GM18508 (cell line): ENCODE measurements at regions not wholly inside any gene's neighbourhood (a gene's known extent, or its start where the extent isn't known, plus 50 kb on each side); places are given as distances from the start of the nearest gene placed in this dataset.
"Not testable (repeated sequence)": the region's sequence is repeated elsewhere in the genome, so short reads cannot be mapped to it uniquely, and the experiment has no call there.

Source experiments
- ATAC-seq: cut with Tn5 transposase; IDR thresholded peaks from one replicate; pipeline ENCODE4 v1.9.1; 2021; ENCODE audit warnings: moderate number of reproducible peaks; ENCODE audit not compliant: insufficient read depth, unreplicated experiment

DNA sequence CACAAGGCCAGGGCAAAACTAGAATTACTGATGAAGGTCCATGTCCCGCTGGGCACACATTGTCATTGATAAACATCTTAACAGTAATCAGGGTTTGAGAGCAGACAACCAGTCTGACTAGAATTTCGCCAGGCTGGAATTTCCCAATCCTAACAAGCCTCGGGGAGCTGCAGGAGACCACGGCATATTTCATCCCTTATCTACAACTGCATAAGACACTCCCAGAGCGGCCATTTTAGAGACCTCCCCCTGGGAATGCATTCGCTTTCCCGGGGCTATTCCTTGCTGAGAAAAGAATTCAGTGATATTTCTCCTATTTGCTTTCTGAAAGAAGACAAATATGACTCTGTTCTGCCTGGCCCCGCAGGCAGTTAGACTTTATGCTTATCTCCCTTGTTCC lies 611.3 kb upstream of the FAM98A start:
- ATAC-seq, result not testable (repeated sequence)

DNA sequence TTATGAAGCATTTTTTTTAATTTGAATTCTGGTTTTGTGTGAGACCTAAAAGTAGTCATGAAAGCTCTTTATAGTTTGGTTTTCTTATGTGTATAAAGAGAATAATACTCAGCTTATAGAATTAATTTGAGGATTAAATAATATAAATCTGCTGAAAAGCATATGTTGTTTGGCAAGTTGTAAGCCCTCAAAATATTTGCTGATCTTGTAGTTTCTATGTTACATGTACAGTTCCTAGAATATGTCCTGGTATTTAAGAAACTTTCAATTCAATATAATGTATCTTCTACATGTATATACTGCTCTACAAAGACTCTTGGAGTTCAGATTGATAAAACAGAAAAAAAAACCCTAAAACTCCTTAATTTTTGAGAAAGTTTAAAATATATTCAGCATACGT lies 605.5 kb upstream of the FAM98A start:
- no peak for ATAC-seq

DNA sequence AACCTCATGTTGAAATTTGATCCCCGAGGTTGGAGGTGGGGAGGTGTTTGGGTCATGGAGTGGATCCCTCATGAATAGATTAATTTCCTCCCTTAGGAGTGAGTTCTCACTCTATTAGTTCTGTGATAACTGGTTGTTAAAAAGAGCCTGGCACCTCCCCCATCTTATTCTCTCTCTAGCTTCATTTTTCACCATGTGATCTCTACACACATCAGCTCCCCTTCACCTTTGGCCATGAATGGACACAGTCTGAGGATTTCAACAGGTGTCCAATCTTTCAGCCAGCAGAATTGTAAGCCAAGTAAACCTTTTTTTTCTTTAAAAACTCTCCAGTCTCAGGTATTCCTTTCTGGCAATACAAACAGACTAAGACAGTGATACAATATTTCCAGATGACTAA lies 602.0 kb upstream of the FAM98A start:
- no peak for ATAC-seq

DNA sequence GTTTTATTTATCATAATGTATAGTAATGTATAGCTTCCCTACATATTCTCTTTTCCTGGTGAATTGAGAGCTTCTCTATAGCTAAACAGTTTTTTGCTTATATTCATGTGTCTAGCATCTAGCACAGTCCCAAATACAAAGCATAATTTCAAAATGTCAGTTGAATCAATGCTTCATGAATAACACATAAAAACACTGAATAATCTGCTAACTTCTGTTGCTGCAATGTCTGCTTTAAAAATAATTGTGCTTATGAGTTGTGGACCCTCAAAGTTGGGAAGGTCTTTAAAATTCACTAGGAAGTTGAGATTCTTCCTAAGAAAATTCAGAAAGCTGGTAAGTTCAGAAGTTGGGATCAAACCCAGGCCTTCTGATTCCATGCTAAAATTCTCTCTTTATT lies 600.9 kb upstream of the FAM98A start:
- ATAC-seq, result no peak

DNA sequence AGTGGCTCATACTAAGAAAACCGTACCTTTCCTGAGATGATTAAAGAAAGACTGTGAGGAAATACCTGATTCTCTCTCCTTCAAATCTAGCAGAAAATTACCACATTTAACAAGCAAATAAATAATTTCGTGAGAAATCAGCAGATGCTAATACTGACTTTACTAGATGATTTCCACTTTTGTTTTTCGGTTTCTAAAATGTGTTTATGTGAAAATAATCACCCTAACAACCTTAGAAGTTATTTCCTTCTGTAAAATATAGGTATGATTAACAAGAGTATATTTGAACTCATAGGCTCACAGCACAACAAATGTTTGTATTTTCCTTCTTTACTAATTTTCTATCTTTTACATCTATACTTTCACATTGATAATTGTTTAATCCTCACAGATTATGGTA lies 594.1 kb upstream of the FAM98A start:
- ATAC-seq, result no peak

DNA sequence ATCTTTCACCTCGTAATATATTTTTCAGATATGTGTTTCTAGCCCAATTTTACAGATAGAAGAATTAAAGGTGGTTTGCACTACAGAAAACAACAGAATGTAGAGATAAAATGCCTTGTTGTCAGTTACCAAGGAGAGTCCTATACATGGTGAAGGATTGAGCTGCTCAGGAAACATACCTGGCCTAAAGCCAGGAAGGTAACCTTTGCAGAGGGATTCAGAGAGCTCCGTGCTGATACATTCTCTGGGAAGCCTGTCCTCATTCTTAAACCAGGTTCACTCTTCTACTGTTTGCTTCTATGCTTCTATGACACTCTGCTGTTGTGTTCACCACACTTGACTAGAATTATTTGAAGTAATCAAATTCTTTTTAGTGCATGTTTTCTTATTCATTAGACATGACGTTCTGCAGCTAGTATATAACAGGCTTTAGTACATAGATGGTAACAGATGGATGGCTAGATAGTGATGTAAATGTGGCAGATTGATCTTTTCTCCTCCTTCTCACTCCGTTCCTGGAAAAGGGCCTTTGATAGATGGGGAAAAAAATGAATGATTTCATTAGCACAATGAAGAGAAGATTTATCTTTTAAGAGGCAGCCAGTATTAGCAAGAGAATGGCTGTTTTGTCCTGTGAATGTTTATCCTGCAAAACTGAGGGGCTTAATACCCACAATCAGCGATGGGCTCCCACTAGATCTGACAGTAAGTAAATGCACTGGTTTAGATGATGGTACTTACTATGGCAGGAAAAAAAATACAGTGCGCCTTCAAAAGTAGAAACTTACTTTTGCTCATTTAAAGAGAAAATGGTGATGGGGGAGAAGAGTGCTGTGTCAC lies 589.6 kb upstream of the FAM98A start:
- ATAC-seq, result no peak

DNA sequence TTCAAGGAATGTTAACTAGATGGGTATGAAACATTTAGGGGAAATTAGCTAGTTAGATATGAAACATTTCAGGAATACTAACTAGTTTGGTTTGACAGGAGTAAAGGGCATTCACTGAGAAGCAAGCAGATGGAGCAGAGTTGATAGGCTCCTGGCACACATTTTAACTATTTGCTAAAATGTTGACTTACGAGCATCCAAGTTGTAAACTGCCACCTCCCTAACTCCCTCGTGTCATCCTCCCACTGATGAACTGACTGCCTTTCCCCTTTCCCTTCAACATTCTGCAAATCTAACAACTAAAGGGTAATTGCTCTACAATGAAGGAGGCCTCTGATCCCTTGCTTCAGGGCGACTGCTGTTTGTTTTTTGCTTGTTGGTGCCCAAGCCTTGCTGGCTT lies 580.4 kb upstream of the FAM98A start:
- ATAC-seq, result no peak

DNA sequence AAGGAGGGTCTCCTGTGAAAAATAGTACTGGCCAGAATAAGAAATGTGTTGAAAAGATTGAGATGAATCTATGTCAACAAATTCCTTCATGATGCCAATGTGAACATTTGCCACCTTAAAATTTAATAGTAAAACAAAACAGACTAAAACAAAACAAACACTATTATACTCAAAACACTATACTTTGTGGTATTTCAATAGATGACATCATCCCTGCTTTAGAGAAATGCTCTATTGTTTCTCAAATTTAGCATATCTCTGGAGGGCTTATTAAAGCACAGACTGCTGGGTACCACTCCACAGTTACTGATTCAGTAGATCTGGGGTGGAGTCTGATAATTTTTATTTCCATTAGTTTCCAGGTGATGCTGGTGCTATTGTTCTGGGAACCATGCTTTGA lies 579.4 kb upstream of the FAM98A start:
- no peak for ATAC-seq

DNA sequence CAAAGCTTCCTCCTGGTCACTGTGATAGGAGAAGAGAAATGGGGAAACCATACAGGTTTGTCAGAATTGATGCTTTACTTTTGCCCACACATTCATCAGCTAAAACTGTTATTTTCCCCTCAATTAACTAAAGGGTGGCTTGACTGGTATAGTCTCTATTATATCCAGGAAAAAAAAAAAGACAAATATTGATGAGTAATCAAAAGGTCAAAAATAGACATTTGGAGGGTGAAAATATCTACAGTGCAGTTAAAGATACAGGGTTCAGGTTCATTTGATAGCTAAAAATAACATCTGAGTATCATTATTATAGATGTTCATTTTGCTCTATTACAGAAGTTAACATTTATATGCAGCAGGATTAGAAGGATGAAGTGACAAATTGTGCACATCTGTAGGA lies 577.6 kb upstream of the FAM98A start:
- ATAC-seq, result no peak

DNA sequence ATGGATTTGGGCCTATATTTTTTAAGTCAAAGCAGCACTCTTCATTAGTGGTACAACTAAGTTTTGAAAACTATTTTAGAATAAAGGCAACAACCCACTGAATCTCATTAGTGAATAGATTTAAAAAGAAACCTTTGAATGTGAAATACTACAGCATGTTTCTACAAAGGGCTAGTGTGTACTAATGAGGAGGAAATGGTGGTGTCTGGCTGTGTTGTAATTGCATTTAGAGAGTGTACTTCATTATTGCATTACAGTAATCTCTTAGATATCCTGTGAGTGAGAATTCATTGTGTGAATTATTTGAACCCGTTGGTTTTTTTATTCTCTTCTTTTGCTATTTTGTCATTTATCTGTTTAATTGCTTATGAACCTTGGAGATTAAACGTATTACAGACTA lies 575.4 kb upstream of the FAM98A start:
- no peak for ATAC-seq

DNA sequence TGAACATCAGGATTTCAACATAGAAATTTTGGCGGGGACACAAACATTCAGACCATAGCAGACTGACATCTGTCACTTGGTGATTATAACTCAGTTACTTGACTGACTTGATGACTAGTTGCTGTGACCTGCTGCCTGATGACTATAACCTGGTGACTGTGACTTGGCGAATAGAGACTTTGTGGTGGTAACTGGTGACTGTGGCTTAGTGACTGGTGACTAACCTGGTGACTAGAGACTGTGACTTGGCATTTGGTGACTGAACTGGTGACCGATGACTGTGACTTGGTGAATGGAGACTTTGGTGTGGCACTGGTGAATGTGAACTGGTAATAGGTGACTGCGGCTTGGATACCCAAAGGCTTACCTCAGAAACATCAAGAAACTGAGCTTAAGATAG lies 563.1 kb upstream of the FAM98A start:
- ATAC-seq, result no peak

DNA sequence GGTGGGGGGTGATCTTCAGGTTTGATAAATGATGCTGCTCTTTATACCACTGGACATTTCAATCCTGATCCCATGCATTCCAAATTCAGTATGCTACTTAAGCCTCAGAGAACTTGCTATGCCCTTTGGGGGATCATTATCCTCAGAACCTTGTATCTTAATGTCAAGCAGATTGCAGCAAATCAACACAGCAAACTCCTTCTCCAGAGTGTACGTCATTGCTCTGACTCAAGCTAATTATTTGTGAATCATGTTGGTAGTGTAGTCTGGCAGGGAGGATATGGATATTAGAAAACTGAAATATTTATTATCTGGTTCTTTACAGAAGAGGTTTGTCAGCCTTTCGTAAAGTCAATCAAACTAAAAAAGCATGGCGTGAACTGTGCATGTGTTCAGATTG lies 562.5 kb upstream of the FAM98A start:
- ATAC-seq, result no peak

DNA sequence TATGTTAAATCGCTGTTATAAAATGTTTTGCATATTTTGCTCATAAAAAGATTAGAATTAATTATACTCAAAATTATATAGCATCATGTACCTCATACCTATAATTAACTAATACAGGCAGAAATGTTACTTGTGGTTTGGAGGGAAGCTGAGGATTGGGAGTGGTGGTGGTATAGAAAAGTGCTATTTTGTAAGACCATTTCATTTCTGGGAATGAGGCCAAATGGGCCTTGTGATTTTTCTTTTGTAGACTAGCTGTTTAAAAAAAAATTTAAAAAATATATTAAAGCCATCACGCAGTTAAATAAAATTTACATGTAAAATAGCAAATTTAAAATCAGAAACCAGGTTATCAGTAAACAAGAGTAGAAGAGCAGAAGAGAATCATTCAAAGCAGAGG lies 560.8 kb upstream of the FAM98A start:
- no peak for ATAC-seq

DNA sequence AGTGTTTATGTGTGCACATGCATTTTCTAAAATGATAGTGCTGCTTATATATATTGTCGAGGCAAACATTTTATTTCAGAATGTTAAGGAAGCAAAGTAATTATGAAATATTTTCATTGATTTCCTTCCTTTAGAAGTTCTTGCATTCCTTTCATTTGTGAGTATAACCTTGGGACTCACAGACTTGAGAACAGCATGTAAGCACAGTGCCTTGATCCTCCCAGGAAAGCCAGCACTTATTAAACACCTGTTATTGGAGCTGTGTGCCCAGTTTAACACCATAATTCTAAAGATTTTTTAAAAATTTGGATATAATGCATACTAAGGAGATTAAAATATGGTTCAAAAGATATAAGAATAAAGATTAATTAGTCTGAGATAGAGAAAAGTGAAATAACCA lies 554.4 kb upstream of the FAM98A start:
- ATAC-seq, result no peak

DNA sequence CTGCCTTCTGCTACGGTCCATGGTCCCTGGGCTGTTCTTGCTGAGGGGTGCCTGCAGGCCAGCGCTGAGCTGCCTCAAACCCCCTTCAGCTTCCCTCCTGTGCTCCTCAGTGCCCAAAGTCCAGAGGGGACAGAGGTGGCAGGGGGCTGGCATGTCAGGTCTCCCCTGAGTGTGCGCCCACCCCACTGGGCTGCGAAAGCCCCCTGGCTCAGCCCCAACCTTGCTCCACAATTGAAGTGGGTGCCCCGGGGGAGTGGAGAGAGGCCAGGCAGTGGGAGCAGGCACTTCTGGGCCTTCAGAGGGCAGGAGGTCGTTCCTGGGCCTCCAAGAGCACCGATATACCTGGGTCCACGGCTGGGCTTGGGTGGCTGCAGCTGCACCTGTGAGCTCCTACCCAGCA lies 548.7 kb upstream of the FAM98A start:
- ATAC-seq, result no peak

DNA sequence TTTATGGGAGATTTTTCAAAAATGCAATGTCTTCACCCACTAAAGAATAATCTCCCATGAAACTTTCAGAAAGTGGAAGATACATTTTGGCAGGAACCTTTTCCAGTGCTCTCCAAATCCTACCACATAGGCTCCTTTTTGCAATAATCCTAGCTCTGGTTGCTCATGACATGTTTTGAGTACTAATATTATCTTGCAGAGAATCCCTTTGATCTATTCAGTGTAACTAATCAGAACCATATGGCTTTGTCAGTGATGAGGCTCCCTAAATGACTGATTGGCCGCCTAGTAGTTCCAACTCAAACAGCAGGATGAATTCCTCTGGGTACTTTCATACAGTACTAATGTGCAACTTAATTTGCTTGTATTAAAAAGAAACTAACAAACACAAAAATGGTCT lies 544.0 kb upstream of the FAM98A start:
- ATAC-seq, result no peak

DNA sequence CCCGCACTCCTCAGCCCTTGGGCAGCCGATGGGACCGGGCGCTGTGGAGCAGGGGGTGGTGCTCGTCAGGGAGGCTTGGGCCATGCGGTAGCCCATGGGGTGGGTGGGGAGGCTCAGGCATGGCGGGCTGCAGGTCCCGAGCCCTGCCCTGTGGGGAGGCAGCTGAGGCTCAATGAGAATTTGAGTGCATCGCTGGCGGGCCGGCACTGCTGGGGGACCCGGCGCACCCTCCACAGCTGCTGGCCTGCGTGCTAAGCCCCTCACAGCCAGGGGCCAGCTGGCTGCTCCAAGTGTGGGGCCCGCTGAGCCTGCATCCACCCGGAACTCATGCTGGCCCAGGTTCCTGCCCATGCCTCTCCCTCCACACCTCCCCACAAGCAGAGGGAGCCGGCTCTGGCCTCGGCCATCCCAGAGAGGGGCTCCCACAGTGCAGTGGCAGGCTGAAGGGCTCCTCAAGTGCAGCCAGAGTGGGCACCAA lies 543.5 kb upstream of the FAM98A start:
- not testable (repeated sequence) for ATAC-seq

DNA sequence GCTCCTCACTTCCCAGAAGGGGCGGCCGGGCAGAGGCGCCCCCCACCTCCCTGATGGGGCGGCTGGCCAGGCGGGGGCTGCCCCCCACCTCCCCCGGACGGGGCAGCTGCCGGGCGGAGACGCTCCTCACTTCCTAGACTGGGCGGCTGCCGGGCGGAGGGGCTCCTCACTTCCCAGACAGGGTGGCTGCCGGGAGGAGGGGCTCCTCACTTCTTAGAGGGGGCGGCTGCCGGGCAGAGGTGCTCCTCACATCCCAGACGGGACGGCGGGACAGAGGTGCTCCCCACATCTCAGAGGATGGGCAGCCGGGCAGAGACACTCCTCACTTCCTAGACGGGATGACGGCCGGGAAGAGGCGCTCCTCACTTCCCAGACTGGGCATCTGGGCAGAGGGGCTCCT lies 534.0 kb upstream of the FAM98A start:
- not testable (repeated sequence) for ATAC-seq

DNA sequence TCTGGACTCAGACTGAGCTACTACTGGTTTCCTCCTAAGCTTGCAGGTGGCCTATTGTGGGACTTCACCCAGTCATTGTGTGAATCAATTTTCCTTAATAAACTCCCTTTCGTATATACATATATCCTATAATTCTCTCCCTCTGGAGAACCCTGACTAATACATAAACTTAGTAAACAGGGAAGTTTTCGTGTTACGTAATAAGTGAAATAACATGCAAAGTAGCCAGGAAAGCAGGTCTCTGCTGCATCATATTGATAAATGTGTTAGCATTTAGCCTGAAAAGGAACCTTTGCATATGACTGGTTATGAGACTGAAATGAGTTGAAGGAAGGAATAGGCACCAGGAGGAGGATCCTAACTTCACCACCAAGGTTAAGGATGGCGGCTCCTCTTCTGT lies 527.2 kb upstream of the FAM98A start:
- no peak for ATAC-seq

DNA sequence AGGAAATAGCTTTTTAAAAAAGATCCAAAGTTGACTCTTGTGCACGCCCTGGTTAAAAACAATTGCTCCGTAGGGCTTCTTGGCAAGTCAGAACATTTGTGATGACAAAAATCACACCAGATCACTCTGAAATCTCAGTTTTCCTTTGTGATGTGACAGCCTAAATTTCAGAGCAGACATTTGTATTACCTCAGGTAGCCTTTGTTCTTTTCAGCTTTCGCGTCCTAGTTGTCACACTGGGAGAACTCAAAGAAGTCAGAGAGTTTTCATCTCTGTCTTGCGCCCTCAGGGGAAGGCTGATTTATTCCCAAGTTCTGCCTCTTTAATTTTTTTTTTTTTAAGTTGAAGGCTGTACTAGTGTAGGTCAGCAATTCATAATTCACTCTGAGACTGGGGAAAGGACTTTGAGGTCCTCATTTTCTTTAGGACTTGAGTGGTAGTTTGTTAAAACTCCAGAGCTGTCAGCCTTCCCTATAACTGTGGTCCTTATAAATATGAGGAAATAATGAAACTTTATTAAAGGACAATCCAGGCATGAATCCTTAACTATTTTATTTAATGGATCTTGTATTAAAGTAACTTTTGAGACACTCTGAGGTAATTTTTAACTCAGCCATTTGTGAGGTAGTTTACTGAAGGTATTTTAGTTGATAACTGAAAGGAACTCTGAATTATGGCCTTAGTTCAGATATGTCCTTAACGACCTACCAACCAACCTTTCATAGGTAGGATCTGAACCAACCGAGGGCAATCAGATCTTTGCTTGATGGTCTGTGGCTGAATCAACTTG lies 525.1 kb upstream of the FAM98A start:
- ATAC-seq, result no peak

DNA sequence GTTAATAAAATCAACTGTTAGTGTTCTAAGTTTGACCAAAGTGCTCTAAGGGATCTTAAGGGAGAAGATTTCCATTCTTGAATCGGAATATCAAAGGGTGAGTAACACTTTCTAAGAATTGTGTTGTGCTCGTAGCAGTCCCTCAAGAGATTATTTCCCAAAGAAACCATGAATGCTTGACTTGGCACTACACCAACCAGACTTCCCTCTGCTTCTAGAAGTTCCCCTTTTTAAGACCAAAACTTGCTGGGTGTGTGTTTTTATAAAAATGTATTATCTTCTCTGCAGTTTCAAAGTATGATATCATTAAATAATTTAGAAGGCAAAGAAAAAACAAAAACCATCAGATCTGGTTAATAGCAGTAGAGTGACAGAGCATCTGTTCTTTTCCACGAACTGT lies 522.0 kb upstream of the FAM98A start:
- no peak for ATAC-seq

DNA sequence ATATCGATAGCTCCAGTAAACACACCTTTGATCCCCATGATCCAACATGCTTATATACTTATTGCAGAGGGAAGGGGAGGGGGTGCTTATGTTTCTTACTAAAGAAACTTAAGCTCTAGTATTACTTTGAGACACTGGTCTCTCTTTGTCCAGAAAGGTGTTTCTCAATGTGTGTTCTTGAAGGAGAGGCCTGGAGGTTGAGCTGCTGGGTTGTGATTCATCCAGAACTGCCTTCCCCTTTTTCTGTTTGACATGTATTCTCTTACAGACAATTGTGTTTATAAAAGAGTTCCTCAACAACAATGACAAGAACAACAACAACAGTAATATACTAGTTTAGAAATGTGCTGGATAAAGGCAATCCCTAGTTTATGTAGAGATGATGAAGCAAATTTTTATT lies 516.0 kb upstream of the FAM98A start:
- ATAC-seq, result no peak
